DMS53 treated with DMSO at 0.1 percent for 48 hours (cell line): ENCODE measurements at regions not wholly inside any gene's neighbourhood (a gene's known extent, or its start where the extent isn't known, plus 50 kb on each side); places are given as distances from the start of the nearest gene placed in this dataset.
"Not testable (repeated sequence)": the region's sequence is repeated elsewhere in the genome, so short reads cannot be mapped to it uniquely, and the experiment has no call there.

Experiments used
- DNase-seq: peaks from one replicate; lab custom pipeline; 2025; ENCODE audit not compliant: unreplicated experiment; lab: John Stamatoyannopoulos, UW

GRCh38 chr2:13180729-13181128 lies 464.0 kb downstream of the TRIB2 start:
- DNase-seq, result no peak

GRCh38 chr2:13193075-13193474 lies 476.3 kb downstream of the TRIB2 start:
- no peak for DNase-seq

- DNase-seq, result peak; percentile 17
Observed at GRCh38 chr2:13193900-13194299, 477.2 kb downstream of the TRIB2 start.

GRCh38 chr2:13195270-13195669 lies 478.5 kb downstream of the TRIB2 start:
- no peak for DNase-seq

- no peak for DNase-seq
Observed at GRCh38 chr2:13197248-13197647, 480.5 kb downstream of the TRIB2 start.

GRCh38 chr2:13201924-13202323 lies 485.2 kb downstream of the TRIB2 start:
- DNase-seq, result peak; percentile 4

GRCh38 chr2:13212115-13212514 lies 495.4 kb downstream of the TRIB2 start:
- DNase-seq, result no peak

GRCh38 chr2:13218205-13218604 lies 501.5 kb downstream of the TRIB2 start:
- no peak for DNase-seq

- DNase-seq, result peak; percentile 2
Observed at GRCh38 chr2:13227578-13227977, 510.8 kb downstream of the TRIB2 start.

- DNase-seq, result no peak
Observed at GRCh38 chr2:13230221-13230620, 513.5 kb downstream of the TRIB2 start.

- no peak for DNase-seq
Observed at GRCh38 chr2:13240061-13240460, 523.3 kb downstream of the TRIB2 start.

- no peak for DNase-seq
Observed at GRCh38 chr2:13240789-13241487, 524.2 kb downstream of the TRIB2 start.

- DNase-seq, result no peak
Observed at GRCh38 chr2:13252615-13253014, 535.9 kb downstream of the TRIB2 start.

GRCh38 chr2:13255485-13255884 lies 538.7 kb downstream of the TRIB2 start:
- DNase-seq, result no peak

GRCh38 chr2:13260402-13260801 lies 543.7 kb downstream of the TRIB2 start:
- DNase-seq, result no peak

- no peak for DNase-seq
Observed at GRCh38 chr2:13266166-13266565, 549.4 kb downstream of the TRIB2 start.

GRCh38 chr2:13284688-13285087 lies 568.0 kb downstream of the TRIB2 start:
- no peak for DNase-seq

GRCh38 chr2:13289310-13289709 lies 572.6 kb downstream of the TRIB2 start:
- DNase-seq, result no peak

GRCh38 chr2:13308478-13308805 lies 591.7 kb downstream of the TRIB2 start:
- DNase-seq, result not testable (repeated sequence)

GRCh38 chr2:13308989-13309388 lies 592.3 kb downstream of the TRIB2 start:
- no peak for DNase-seq

- no peak for DNase-seq
Observed at GRCh38 chr2:13332060-13332459, 615.3 kb downstream of the TRIB2 start.

GRCh38 chr2:13334071-13334470 lies 617.3 kb downstream of the TRIB2 start:
- not testable (repeated sequence) for DNase-seq

- DNase-seq, result peak; percentile 43
Observed at GRCh38 chr2:13334545-13334944, 617.8 kb downstream of the TRIB2 start.
